ENCODE measurements at regions not wholly inside any gene's neighbourhood (a gene's known extent, or its start where the extent isn't known, plus 50 kb on each side); places are given as distances from the start of the nearest gene placed in this dataset.

GRCh38 chr5:146284016-146284415, 54.6 kb upstream of the POU4F3 start:
- TF ChIP-seq CTCF (IDR thresholded peaks at IDR 0.05) (no peak), POLR2A (IDR thresholded peaks at IDR 0.05) (no peak)

Measured in body of pancreas (tissue), 4 donors.